ENCODE measurements at regions not wholly inside any gene's neighbourhood (a gene's known extent, or its start where the extent isn't known, plus 50 kb on each side); places are given as distances from the start of the nearest gene placed in this dataset.

- DNase-seq, result no peak
- intact Hi-C loops (cut with DNase I; ENCODE audit: low total_unique reads), result no loop called here
- Histone ChIP-seq H3K4me1 (no peaks in the 10 kb centered on the region), H3K27ac (no peak overlapping the region), H3K36me3 (ENCODE audit: low read depth, missing control alignments) (no peaks in the 10 kb centered on the region), H3K9me3 (no peaks in the 10 kb centered on the region), H3K4me3 (no peak overlapping the region), H3K27me3 (no peaks in the 10 kb centered on the region)
- WGBS, 2 donors, result 74 to 86% methylated on average over 5 of the region's 5 CpGs
- TF ChIP-seq CTCF (IDR thresholded peaks at IDR 0.05) (no peak), POLR2A (IDR thresholded peaks at IDR 0.05) (no peak)
Observed at GRCh38 chr18:38456253-38456652, 890.7 kb upstream of the CELF4 start.

GRCh38 chr18:38454764-38455469 lies 889.3 kb upstream of the CELF4 start:
- DNase-seq, result no peak
- Histone ChIP-seq H3K27ac (no peak overlapping the region), H3K36me3 (ENCODE audit: low read depth, missing control alignments) (no peaks in the 10 kb centered on the region), H3K9me3 (no peaks in the 10 kb centered on the region), H3K4me3 (no peak overlapping the region), H3K27me3 (no peaks in the 10 kb centered on the region), H3K4me1 (no peaks in the 10 kb centered on the region)
- TF ChIP-seq POLR2A (IDR thresholded peaks at IDR 0.05) (no peak), CTCF (IDR thresholded peaks at IDR 0.05) (no peak)
- intact Hi-C loops (cut with DNase I; ENCODE audit: low total_unique reads), result no loop called here
- WGBS, 2 donors, result 62 to 83% methylated on average over 1 of the region's 1 CpG

DNA sequence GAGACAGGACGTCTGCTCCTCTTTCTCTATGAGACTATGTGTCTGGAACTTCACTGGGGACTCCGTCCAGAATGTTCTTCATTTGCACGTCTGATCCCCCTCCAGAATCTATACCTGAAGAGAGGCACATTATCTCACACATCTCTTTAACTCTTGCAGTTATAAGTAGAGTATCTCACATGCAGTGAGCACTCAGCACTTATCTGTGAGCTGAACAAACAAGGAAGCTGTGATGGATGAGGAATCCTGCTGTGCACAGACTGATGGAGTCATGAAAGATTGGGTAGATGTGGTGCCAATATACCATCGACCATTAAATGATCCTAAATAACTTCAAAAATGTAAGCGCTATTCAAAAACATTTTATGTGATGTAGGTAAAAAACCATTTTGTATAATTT lies 888.3 kb upstream of the CELF4 start:
- Histone ChIP-seq H3K27me3 (no peaks in the 10 kb centered on the region), H3K27ac (no peak overlapping the region), H3K4me1 (no peaks in the 10 kb centered on the region), H3K9me3 (no peaks in the 10 kb centered on the region), H3K4me3 (no peak overlapping the region), H3K36me3 (ENCODE audit: low read depth, missing control alignments) (no peaks in the 10 kb centered on the region)
- intact Hi-C loops (cut with DNase I; ENCODE audit: low total_unique reads), result no loop called here
- no peak for TF ChIP-seq POLR2A (IDR thresholded peaks at IDR 0.05)
- TF ChIP-seq CTCF (IDR thresholded peaks at IDR 0.05), result no peak
- 87 to 95% methylated on average over 5 of the region's 5 CpGs for WGBS, 2 donors
- no peak for DNase-seq

- intact Hi-C loops (cut with DNase I; ENCODE audit: low total_unique reads), result no loop called here
- H3K4me1 ChIP-seq, result no peaks in the 10 kb centered on the region
- H3K9me3 ChIP-seq, result no peaks in the 10 kb centered on the region
- no peak overlapping the region for H3K27ac ChIP-seq
- 37 to 46% methylated on average over 4 of the region's 4 CpGs for WGBS, 2 donors
- H3K36me3 ChIP-seq (ENCODE audit: low read depth, missing control alignments), result no peaks in the 10 kb centered on the region
- TF ChIP-seq POLR2A (IDR thresholded peaks at IDR 0.05), result no peak
- TF ChIP-seq CTCF (IDR thresholded peaks at IDR 0.05), result no peak
- DNase-seq, result no peak
- no peaks in the 10 kb centered on the region for H3K27me3 ChIP-seq
- H3K4me3 ChIP-seq, result no peak overlapping the region
Observed at GRCh38 chr18:38450876-38451275, 885.3 kb upstream of the CELF4 start.

DNA sequence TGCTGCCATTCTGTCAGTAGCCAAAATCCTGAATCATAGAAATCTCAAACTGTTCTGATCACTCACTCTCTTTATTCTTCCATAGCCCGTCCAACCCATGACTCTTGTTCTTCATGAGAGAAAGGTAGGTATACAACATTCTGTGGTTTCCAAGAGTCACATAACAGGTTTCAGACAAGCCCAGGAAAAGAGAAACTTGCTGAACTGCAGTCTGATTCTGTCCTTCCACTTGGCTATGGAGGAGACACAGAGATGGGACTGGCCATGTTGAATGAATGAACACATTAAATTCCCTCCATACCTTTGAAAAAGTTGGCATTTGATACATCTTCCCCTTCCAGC lies 880.2 kb upstream of the CELF4 start:
- no peak overlapping the region for H3K27ac ChIP-seq
- WGBS, 2 donors, result 95 to 98% methylated on average over 1 of the region's 1 CpG
- no peaks in the 10 kb centered on the region for H3K4me1 ChIP-seq
- TF ChIP-seq CTCF (IDR thresholded peaks at IDR 0.05), result no peak
- no peak for TF ChIP-seq POLR2A (IDR thresholded peaks at IDR 0.05)
- no peak overlapping the region for H3K4me3 ChIP-seq
- no peaks in the 10 kb centered on the region for H3K27me3 ChIP-seq
- no peaks in the 10 kb centered on the region for H3K9me3 ChIP-seq
- no peaks in the 10 kb centered on the region for H3K36me3 ChIP-seq (ENCODE audit: low read depth, missing control alignments)
- intact Hi-C loops (cut with DNase I; ENCODE audit: low total_unique reads), result no loop called here
- no peak for DNase-seq

Data from testis (tissue), 2 donors.